Type B pancreatic cell (in vitro differentiated cells): ENCODE measurements at regions not wholly inside any gene's neighbourhood (a gene's known extent, or its start where the extent isn't known, plus 50 kb on each side); places are given as distances from the start of the nearest gene placed in this dataset.
A peak's percentile ranks its signal among the peaks of the same experiment; 100 is the strongest.

Source experiments
- DNase-seq: peaks from one replicate; pipeline ENCODE4 v3.0.0; 2021; ENCODE audit warnings: mixed read lengths; ENCODE audit not compliant: unreplicated experiment; ENCODE audit errors: extremely low spot score
- H3K27ac Mint-ChIP-seq: 2 replicates; pipeline ENCODE4 v1.8.0; 2021; ENCODE audit warnings: mild to moderate bottlenecking, mixed read lengths
- H3K27me3 Mint-ChIP-seq: 2 replicates; pipeline ENCODE4 v1.8.0; 2021; ENCODE audit warnings: mixed read lengths
- H3K36me3 Mint-ChIP-seq: 2 replicates; pipeline ENCODE4 v1.8.0; 2021; ENCODE audit warnings: mixed read lengths
- H3K4me1 Mint-ChIP-seq: one replicate; pipeline ENCODE4 v1.8.0; 2021; ENCODE audit warnings: mixed read lengths; ENCODE audit not compliant: unreplicated experiment
- H3K4me3 Mint-ChIP-seq: 2 replicates; pipeline ENCODE4 v1.8.0; 2021; ENCODE audit warnings: mild to moderate bottlenecking, mixed read lengths
- H3K9me3 Mint-ChIP-seq: 2 replicates; pipeline ENCODE4 v1.8.0; 2021; ENCODE audit warnings: mixed read lengths
- TF ChIP-seq, protein P1 (sequence below): fragments of 200-600 bp; sonication (generic); conservative IDR thresholded peaks from 2 replicates; pipeline ENCODE4 v1.5.0; 2021; ENCODE audit warnings: antibody characterized with exemption, mild to moderate bottlenecking

GRCh38 chr14:50035214-50035613, 81.2 kb downstream of the VCPKMT start:
- Mint-ChIP-seq H3K4me1 (peaks cover 7% of the 10 kb centered on the region), H3K9me3 (peaks cover 18% of the 10 kb centered on the region), H3K4me3 (no peak overlapping the region), H3K36me3 (peaks cover 7% of the 10 kb centered on the region), H3K27me3 (no peaks in the 10 kb centered on the region), H3K27ac (peak overlapping the region; percentile 77)
- TF ChIP-seq, protein P1, sequence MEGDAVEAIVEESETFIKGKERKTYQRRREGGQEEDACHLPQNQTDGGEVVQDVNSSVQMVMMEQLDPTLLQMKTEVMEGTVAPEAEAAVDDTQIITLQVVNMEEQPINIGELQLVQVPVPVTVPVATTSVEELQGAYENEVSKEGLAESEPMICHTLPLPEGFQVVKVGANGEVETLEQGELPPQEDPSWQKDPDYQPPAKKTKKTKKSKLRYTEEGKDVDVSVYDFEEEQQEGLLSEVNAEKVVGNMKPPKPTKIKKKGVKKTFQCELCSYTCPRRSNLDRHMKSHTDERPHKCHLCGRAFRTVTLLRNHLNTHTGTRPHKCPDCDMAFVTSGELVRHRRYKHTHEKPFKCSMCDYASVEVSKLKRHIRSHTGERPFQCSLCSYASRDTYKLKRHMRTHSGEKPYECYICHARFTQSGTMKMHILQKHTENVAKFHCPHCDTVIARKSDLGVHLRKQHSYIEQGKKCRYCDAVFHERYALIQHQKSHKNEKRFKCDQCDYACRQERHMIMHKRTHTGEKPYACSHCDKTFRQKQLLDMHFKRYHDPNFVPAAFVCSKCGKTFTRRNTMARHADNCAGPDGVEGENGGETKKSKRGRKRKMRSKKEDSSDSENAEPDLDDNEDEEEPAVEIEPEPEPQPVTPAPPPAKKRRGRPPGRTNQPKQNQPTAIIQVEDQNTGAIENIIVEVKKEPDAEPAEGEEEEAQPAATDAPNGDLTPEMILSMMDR = no peak
- DNase-seq = no peak

- Mint-ChIP-seq H3K36me3 (peaks cover 7% of the 10 kb centered on the region), H3K9me3 (peaks cover 15% of the 10 kb centered on the region), H3K27me3 (no peaks in the 10 kb centered on the region), H3K4me3 (no peak overlapping the region), H3K4me1 (peaks cover 11% of the 10 kb centered on the region), H3K27ac (peak overlapping the region; percentile 77)
- TF ChIP-seq, protein P1 = no peak
- DNase-seq = no peak
Observed at GRCh38 chr14:50036211-50036610, 80.2 kb downstream of the VCPKMT start.

GRCh38 chr14:50036637-50037036, 79.7 kb downstream of the VCPKMT start:
- Mint-ChIP-seq H3K36me3 (peaks cover 7% of the 10 kb centered on the region), H3K27ac (peak overlapping the region; percentile 77), H3K9me3 (peaks cover 13% of the 10 kb centered on the region), H3K27me3 (no peaks in the 10 kb centered on the region), H3K4me1 (peaks cover 11% of the 10 kb centered on the region), H3K4me3 (no peak overlapping the region)
- TF ChIP-seq, protein P1 = no peak
- DNase-seq = no peak

DNA sequence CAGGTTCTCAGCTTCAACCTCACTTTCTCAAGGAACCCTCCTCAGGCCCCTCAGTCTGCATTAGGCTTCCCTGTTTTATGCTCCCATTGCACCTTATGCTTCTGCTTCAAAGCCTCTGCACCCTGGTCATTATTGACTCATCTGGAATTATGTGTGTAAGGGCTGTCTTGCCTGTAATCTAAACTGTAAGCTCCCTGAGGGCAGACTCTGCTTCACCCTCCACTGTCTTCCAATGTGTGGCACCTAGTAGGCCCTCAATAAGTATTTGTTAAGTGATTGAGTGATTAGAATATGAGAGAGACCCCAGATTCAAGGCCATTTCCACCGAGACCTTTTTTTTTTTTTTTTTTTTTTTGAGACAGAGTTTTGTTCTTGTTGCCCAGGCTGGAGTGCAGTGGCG, 79.1 kb downstream of the VCPKMT start:
- TF ChIP-seq, protein P1 = no peak
- peaks cover 7% of the 10 kb centered on the region for H3K36me3 Mint-ChIP-seq
- DNase-seq = no peak
- no peak overlapping the region for H3K4me3 Mint-ChIP-seq
- H3K4me1 Mint-ChIP-seq = peaks cover 11% of the 10 kb centered on the region
- H3K27ac Mint-ChIP-seq = no peak overlapping the region
- peaks cover 13% of the 10 kb centered on the region for H3K9me3 Mint-ChIP-seq
- H3K27me3 Mint-ChIP-seq = no peaks in the 10 kb centered on the region

DNA sequence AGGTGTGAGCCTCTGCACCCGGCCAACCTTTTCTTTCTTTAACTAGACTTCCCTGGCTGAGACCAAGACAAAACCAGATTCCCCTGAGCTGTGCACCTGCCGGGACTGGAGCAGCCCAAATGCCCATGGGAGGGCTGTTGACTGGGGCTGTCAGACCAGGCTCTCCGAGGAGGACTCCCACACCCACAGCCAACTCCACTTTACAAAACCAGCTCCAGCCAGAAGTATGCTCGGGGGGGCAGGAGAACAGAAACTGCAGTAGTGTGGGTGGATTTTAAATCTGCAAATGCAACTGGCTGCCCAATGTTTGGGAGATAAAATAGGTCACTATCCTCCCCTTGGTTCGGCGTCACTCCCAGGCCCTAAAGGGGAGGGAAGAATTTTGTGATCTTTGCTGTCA, 78.5 kb downstream of the VCPKMT start:
- TF ChIP-seq, protein P1 = no peak
- no peak overlapping the region for H3K4me3 Mint-ChIP-seq
- no peaks in the 10 kb centered on the region for H3K27me3 Mint-ChIP-seq
- H3K27ac Mint-ChIP-seq = no peak overlapping the region
- peaks cover 7% of the 10 kb centered on the region for H3K36me3 Mint-ChIP-seq
- H3K9me3 Mint-ChIP-seq = peaks cover 13% of the 10 kb centered on the region
- no peak for DNase-seq
- H3K4me1 Mint-ChIP-seq = peaks cover 11% of the 10 kb centered on the region
